H9 (cell line): ENCODE measurements at regions not wholly inside any gene's neighbourhood (a gene's known extent, or its start where the extent isn't known, plus 50 kb on each side); places are given as distances from the start of the nearest gene placed in this dataset.

Experiments used
- DNase-seq: peaks from one replicate; pipeline ENCODE4 v3.0.0-alpha.2; 2017
- H2AFZ ChIP-seq: one replicate; pipeline ENCODE4 v1.6.1; 2013; ENCODE audit warnings: mild to moderate bottlenecking, low read length, control low read depth, moderate library complexity
- H2AK5ac ChIP-seq: 2 replicates; pipeline ENCODE4 v1.6.1; 2013; ENCODE audit warnings: low read length, control low read depth, mixed read lengths; ENCODE audit not compliant: insufficient read length
- H2BK120ac ChIP-seq: one replicate; pipeline ENCODE4 v1.6.1; 2013; ENCODE audit warnings: low read depth, mild to moderate bottlenecking, low read length, control low read depth, inconsistent platforms; ENCODE audit not compliant: poor library complexity, severe bottlenecking
- H2BK12ac ChIP-seq: 2 replicates; pipeline ENCODE4 v1.6.1; 2013; ENCODE audit warnings: low read length, control low read depth, mixed read lengths, low read depth; ENCODE audit not compliant: insufficient read length
- H2BK15ac ChIP-seq: 2 replicates; pipeline ENCODE4 v1.6.1; 2013; ENCODE audit warnings: low read depth, low read length, control low read depth
- H2BK20ac ChIP-seq: one replicate; pipeline ENCODE4 v1.6.1; 2013; ENCODE audit warnings: low read depth, mild to moderate bottlenecking, low read length, control low read depth, inconsistent platforms; ENCODE audit not compliant: poor library complexity, severe bottlenecking
- H2BK5ac ChIP-seq: 2 replicates; pipeline ENCODE4 v1.6.1; 2013; ENCODE audit warnings: low read length, control low read depth, mixed read lengths; ENCODE audit not compliant: insufficient read length
- H3K14ac ChIP-seq: 2 replicates; pipeline ENCODE4 v1.6.1; 2013; ENCODE audit warnings: low read length, control low read depth; ENCODE audit not compliant: insufficient read depth
- H3K18ac ChIP-seq: 2 replicates; pipeline ENCODE4 v1.6.1; 2013; ENCODE audit warnings: low read depth, mild to moderate bottlenecking, mixed read lengths, low read length, control low read depth; ENCODE audit not compliant: insufficient read length
- H3K23ac ChIP-seq: 2 replicates; pipeline ENCODE4 v1.6.1; 2013; ENCODE audit warnings: low read length, control low read depth, mixed read lengths, low read depth; ENCODE audit not compliant: insufficient read length
- H3K23me2 ChIP-seq: 2 replicates; pipeline ENCODE4 v1.6.1; 2013; ENCODE audit warnings: low read depth, mild to moderate bottlenecking, mixed read lengths, low read length, control low read depth; ENCODE audit not compliant: insufficient read length, poor library complexity, severe bottlenecking
- H3K27ac ChIP-seq: 2 replicates; pipeline ENCODE4 v1.5.1; 2013; ENCODE audit warnings: low read length, control low read depth, mixed read lengths, low read depth; ENCODE audit not compliant: insufficient read length
- H3K27me3 ChIP-seq: 2 replicates; pipeline ENCODE4 v1.6.1; 2013; ENCODE audit warnings: low read length, control low read depth, inconsistent platforms; ENCODE audit not compliant: insufficient read depth
- H3K4ac ChIP-seq: 2 replicates; pipeline ENCODE4 v1.6.1; 2013; ENCODE audit warnings: low read depth, mild to moderate bottlenecking, control low read depth, inconsistent platforms, low read length, moderate library complexity
- H3K4me1 ChIP-seq: 2 replicates; pipeline ENCODE4 v1.6.1; 2013; ENCODE audit warnings: low read length, control low read depth, inconsistent platforms; ENCODE audit not compliant: insufficient read depth
- H3K4me2 ChIP-seq: 2 replicates; pipeline ENCODE4 v1.6.1; 2013; ENCODE audit warnings: low read length, control low read depth, mixed read lengths; ENCODE audit not compliant: insufficient read length, insufficient read depth
- H3K56ac ChIP-seq: 2 replicates; pipeline ENCODE4 v1.6.1; 2013; ENCODE audit warnings: low read depth, mild to moderate bottlenecking, mixed read lengths, low read length, control low read depth; ENCODE audit not compliant: insufficient read length
- H3K79me1 ChIP-seq: 2 replicates; pipeline ENCODE4 v1.6.1; 2013; ENCODE audit warnings: low read depth, mild to moderate bottlenecking, moderate library complexity, low read length, control low read depth, inconsistent platforms; ENCODE audit not compliant: insufficient read depth, poor library complexity, severe bottlenecking
- H3K79me2 ChIP-seq: 2 replicates; pipeline ENCODE4 v1.6.1; 2013; ENCODE audit warnings: low read length, control low read depth, inconsistent platforms; ENCODE audit not compliant: insufficient read depth
- H3K9ac ChIP-seq: 2 replicates; pipeline ENCODE4 v1.6.1; 2013; ENCODE audit warnings: low read length, control low read depth, mixed read lengths; ENCODE audit not compliant: insufficient read length; ENCODE audit errors: extremely low read depth
- H3K9me3 ChIP-seq: one replicate; pipeline ENCODE4 v1.6.1; 2013; ENCODE audit warnings: low read depth, low read length, inconsistent platforms; ENCODE audit not compliant: control insufficient read depth
- H3T11ph ChIP-seq: one replicate; pipeline ENCODE4 v1.6.1; 2013; ENCODE audit warnings: mild to moderate bottlenecking, low read length, control low read depth, inconsistent platforms
- H4K20me1 ChIP-seq: one replicate; pipeline ENCODE4 v1.6.1; 2013; ENCODE audit not compliant: control insufficient read depth, insufficient read length, insufficient read depth
- H4K5ac ChIP-seq: 2 replicates; pipeline ENCODE4 v1.6.1; 2013; ENCODE audit warnings: low read depth, mild to moderate bottlenecking, mixed read lengths, low read length, control low read depth; ENCODE audit not compliant: insufficient read length
- H4K8ac ChIP-seq: replicated peaks from 2 replicates; pipeline ENCODE4 v1.6.1; 2013; ENCODE audit warnings: low read length, control low read depth, mixed read lengths, low read depth; ENCODE audit not compliant: insufficient read length
- H4K91ac ChIP-seq: 2 replicates; pipeline ENCODE4 v1.6.1; 2013; ENCODE audit warnings: low read depth, mild to moderate bottlenecking, moderate library complexity, mixed read lengths, low read length, control low read depth; ENCODE audit not compliant: insufficient read length
- H3K27ac Mint-ChIP-seq, 3 experiments: 2 replicates in 2 of 3; 3 replicates in 1 of 3; pipeline ENCODE4 v1.8.0; 2020 to 2021; ENCODE audit warnings: mixed read lengths in 3 of 3, mild to moderate bottlenecking in 1 of 3, moderate library complexity in 1 of 3
- H3K27me3 Mint-ChIP-seq: 2 replicates; pipeline ENCODE4 v1.8.0; 2021; ENCODE audit warnings: low read depth, mild to moderate bottlenecking, moderate library complexity, mixed read lengths
- H3K36me3 Mint-ChIP-seq, 3 experiments: 2 replicates in 2 of 3; 3 replicates in 1 of 3; pipeline ENCODE4 v1.8.0; 2020 to 2021; ENCODE audit warnings: low read depth in 3 of 3, mixed read lengths in 3 of 3; ENCODE audit not compliant: insufficient read depth in 1 of 3
- H3K4me1 Mint-ChIP-seq, 2 experiments: 2 replicates each; pipeline ENCODE4 v1.8.0; 2020; ENCODE audit warnings: mixed read lengths in 2 of 2
- H3K4me3 Mint-ChIP-seq, 2 experiments: 2 replicates in 1 of 2; 3 replicates in 1 of 2; pipeline ENCODE4 v1.8.0; 2020 to 2021; ENCODE audit warnings: mild to moderate bottlenecking in 2 of 2, mixed read lengths in 2 of 2, moderate library complexity in 1 of 2
- H3K9me3 Mint-ChIP-seq, 2 experiments: 2 replicates in 1 of 2; 3 replicates in 1 of 2; pipeline ENCODE4 v1.8.0; 2020; ENCODE audit warnings: mild to moderate bottlenecking in 2 of 2, mixed read lengths in 2 of 2, moderate library complexity in 1 of 2
- CTCF ChIP-seq: fragments of 200-600 bp; sonication (generic); conservative IDR thresholded peaks from 3 replicates; pipeline ENCODE4 v1.8.0; 2021; ENCODE audit warnings: antibody characterized with exemption, mild to moderate bottlenecking
- WGBS: extraction: QIAGEN DNeasy Blood & Tissue Kit; methylation state at CpG from one replicate; pipeline ENCODE4 v1.1.7; 2013; ENCODE audit warnings: missing lambda C conversion rate, low lambda C conversion rate, mixed read lengths; ENCODE audit not compliant: insufficient read length; ENCODE audit errors: extremely low coverage; 5-methylcytosine and 5-hydroxymethylcytosine counted together

- Histone ChIP-seq H2BK15ac (no peak overlapping the region), H3K27ac (no peak overlapping the region), H2BK120ac (no peak overlapping the region), H3K14ac (no peak overlapping the region), H2BK5ac (no peak overlapping the region), H4K8ac (no peak overlapping the region), H2BK20ac (no peak overlapping the region), H3T11ph (no peak overlapping the region), H3K23ac (no peak overlapping the region), H3K18ac (no peak overlapping the region), H3K9me3 (no peaks in the 10 kb centered on the region), H3K56ac (no peak overlapping the region), H2AFZ (no peak overlapping the region), H3K4me1 (no peaks in the 10 kb centered on the region), H3K9ac (no peak overlapping the region), H3K79me2 (no peaks in the 10 kb centered on the region), H2BK12ac (no peak overlapping the region), H2AK5ac (no peak overlapping the region), H3K4ac (no peak overlapping the region), H3K79me1 (no peaks in the 10 kb centered on the region), H3K4me2 (no peak overlapping the region), H4K20me1 (no peaks in the 10 kb centered on the region), H3K23me2 (no peaks in the 10 kb centered on the region), H4K5ac (no peak overlapping the region), H4K91ac (no peak overlapping the region), H3K27me3 (no peaks in the 10 kb centered on the region)
- no peak for TF ChIP-seq CTCF
- Mint-ChIP-seq H3K9me3 (peaks cover 0 to 4% of the 10 kb centered on the region in 2 experiments; a peak in 1 of 5 replicates), H3K36me3 (no peaks in the 10 kb centered on the region), H3K4me1 (no peaks in the 10 kb centered on the region), H3K4me3 (no peak overlapping the region), H3K27me3 (peaks cover 4% of the 10 kb centered on the region), H3K27ac (no peak overlapping the region)
- no CpG with 5 or more reads among the region's 3 CpGs for WGBS
- no peak for DNase-seq
Measured at GRCh38 chr18:25799231-25799630, 291.2 kb downstream of the SS18 start.
